Posterior cingulate gyrus (tissue), 11 donors: ENCODE measurements at regions not wholly inside any gene's neighbourhood (a gene's known extent, or its start where the extent isn't known, plus 50 kb on each side); places are given as distances from the start of the nearest gene placed in this dataset.
"Not testable (repeated sequence)": the region's sequence is repeated elsewhere in the genome, so short reads cannot be mapped to it uniquely, and the experiment has no call there.

Experiments used
- DNase-seq, 10 donors: peaks; one replicate each; pipeline versions ENCODE4 v3.0.0 to v3.0.0-alpha.2; 2020 to 2021; ENCODE audit warnings: mixed read lengths in 3 of 10
- intact Hi-C: fragments of 100-400 bp; cut with DNase I; formaldehyde crosslinking; loops from one replicate; pipeline ENCODE4 v1.15.1; 2023

GRCh38 chr6:92962846-92963245 is 456.5 kb downstream of the EPHA7 start:
- no peak for DNase-seq
- intact Hi-C loops: no loop called here

DNA sequence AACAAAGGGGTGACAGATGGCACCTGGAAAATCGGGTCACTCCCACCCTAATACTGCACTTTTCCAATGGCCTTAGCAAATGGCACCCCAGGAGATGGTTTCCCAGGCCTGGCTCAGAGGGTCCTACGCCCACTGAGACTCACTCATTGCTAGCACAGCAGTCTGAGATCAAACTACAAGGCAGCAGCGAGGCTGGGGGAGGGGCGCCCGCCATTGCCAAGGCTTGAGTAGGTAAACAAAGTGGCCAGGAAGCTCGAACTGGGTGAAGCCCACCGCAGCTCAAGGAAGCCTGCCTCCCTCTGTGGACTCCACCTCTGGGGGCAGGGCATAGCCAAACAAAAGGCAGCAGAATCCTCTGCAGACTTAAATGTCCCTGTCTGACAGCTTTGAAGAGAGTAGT is 467.2 kb downstream of the EPHA7 start:
- DNase-seq: peak in 2 of 10 donors; percentile 41 to 59
- intact Hi-C loops: not testable (repeated sequence)

GRCh38 chr6:92945799-92946198 is 473.6 kb downstream of the EPHA7 start:
- intact Hi-C loops: no loop called here
- DNase-seq: no peak

GRCh38 chr6:92944132-92944531 is 475.2 kb downstream of the EPHA7 start:
- DNase-seq: no peak
- intact Hi-C loops: no loop called here

GRCh38 chr6:92942549-92942948 is 476.8 kb downstream of the EPHA7 start:
- intact Hi-C loops: no loop called here
- no peak for DNase-seq

GRCh38 chr6:92934625-92935024 is 484.7 kb downstream of the EPHA7 start:
- intact Hi-C loops: no loop called here
- peak in 1 of 10 donors; percentile 47 for DNase-seq

GRCh38 chr6:92930171-92930570 is 489.2 kb downstream of the EPHA7 start:
- DNase-seq: no peak
- intact Hi-C loops: no loop called here

DNA sequence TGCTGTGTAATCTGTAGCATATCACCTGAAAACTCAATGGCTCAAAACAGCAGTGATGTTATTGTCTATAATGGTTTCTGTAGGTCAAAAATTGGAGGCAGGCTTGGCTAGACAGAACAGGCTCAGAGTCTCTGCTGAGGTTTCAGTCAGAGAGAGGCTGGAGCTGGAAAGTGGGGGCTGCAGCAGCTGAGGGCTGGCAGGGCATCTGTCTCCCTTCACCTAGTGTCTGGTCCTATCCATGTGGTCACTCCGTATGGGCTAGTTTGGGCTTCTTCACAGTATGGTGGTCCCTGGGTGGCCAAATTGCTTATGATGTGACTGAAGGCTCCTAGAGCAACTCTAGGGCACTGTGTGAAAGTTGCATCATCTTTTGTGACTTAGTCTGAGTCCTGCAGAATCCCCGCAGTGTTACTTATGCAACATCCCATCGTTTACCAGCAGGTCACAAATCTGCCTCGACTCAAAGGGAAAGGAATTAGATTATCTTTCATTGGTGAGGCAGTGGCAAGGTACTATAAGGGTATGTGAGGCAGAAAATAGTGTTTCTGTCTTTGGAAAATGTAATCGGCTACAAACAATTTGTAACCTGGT is 497.0 kb downstream of the EPHA7 start:
- intact Hi-C loops: no loop called here

DNA sequence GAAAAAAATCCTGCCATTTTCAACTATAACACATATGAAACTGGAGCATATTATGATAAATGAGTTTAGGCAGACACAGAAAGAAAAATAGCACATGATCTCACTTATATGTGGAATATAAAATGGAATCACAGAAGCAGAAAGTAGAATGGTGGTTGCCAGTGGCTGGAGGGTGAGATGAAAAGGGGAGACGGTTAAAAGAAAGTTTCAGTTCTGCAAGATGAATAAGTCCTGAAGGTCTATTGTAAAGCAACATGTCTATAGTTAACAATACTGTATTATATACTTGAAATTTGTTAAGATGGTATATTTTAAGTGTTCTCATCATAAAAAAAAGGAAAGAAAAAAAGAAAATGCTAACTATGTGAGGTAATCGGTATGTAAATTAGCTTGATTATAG is 503.9 kb downstream of the EPHA7 start:
- intact Hi-C loops: no loop called here

More for the DNA sequence above, 497.0 kb downstream of the EPHA7 start:
- no peak for DNase-seq

DNA sequence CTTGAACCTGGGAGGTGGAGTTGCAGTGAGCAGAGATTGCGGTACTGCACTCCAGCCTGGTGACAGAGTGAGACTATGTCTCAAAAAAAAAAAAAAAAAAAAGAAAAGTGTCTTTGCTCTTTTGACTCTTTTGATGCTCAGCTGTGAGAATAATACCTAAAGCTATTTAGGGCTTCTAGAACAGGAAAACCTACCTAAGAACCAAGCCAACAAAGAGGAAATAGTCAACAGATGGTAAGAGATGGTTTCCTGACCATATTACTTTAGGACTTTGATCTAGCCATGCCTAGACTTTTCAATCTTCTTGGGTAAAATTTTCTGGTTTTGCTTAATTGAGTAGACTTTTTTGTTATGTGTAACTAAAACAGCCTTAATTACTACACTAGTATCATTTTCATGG is 508.1 kb downstream of the EPHA7 start:
- intact Hi-C loops: no loop called here
- DNase-seq: no peak

More for the DNA sequence above, 503.9 kb downstream of the EPHA7 start:
- no peak for DNase-seq

DNA sequence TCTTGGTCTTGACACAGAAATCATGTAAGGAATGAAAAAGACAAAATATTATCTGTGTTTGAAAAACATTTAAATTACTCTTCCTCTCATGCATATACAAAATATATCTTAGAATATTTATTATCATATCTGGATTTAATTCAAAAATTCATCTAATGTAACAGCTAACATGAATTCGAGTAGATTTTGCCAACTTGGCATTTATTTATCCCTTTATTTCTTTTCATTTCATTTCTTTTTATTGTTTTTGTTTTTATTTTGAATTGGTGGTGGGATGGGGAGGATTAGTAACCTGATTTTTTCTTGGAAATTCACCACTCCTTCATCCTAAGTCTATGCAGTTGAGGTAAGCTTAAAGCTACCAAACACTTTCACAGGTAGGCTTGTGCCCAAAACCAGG is 508.7 kb downstream of the EPHA7 start:
- intact Hi-C loops: no loop called here
- no peak for DNase-seq

GRCh38 chr6:92906385-92906784 is 513.0 kb downstream of the EPHA7 start:
- DNase-seq: no peak
- intact Hi-C loops: no loop called here

- intact Hi-C loops: no loop called here
- DNase-seq: no peak
These were observed 525.6 kb downstream of the EPHA7 start for GRCh38 chr6:92893741-92894140.

DNA sequence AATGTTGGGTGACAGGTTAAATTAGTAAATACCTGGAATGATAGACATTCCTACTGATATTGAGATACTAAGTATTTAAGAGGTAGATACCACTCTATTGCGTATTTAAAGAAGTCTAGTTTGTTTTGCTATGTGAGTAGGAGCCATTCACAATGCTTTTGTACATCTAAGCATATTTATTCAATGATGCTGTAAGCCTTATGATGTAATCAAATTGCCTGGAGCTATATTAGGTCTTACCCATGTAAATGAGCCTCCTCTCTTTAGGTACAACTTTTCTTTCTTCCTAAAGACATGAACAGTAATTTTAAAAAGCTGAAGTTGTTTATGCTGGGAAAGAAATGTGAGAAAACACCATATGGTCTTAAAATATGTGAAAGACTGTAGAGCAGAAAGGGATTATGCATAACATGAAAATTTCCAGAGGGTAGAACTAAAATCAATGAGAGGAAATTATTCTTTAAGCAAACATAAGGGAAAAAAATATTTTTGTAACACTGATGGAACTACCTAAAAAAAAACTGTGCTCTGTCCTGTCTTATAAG is 526.7 kb downstream of the EPHA7 start:
- intact Hi-C loops: no loop called here
- DNase-seq: no peak

- no peak for DNase-seq
- intact Hi-C loops: no loop called here
These were observed 531.0 kb downstream of the EPHA7 start for GRCh38 chr6:92888316-92888715.

DNA sequence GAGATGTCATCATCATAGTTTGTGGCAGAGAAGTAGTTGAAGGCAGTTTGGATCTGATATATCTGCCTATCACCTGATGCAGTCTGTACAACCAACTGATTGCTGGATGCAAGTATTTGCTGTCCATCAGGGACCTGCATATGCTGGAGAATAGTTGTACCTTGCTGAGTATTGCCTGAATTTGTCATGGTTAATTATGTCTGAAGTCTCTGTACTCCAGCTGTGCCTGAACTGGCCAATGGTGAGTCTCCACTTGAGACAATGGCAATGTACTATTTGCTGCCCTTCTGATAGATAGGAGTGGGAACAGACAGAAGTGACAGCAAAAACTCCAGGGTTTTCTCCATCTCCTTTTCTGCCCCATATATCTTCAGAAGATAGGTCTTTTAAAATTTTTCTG is 531.5 kb downstream of the EPHA7 start:
- intact Hi-C loops: no loop called here

DNA sequence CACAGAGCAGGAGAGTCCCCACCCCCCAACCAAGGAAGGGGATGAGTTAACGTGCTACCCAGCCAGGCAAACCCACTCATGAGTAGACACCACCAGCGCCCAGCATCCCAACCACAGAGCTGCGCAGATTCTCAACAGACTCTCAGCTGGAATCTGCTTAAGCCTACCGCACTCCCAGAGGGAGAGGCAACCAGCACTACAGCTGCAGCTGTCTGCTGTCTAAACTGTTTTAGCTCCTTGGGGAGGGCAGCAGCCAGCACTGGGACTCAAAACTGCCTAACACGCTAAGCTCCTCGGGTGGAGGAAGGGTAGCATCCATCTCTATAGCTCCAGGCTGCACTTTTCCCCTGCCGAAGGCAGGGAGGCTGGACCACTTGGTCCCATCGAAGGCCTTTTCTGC is 539.8 kb downstream of the EPHA7 start:
- intact Hi-C loops: no loop called here
- peak in 1 of 10 donors; percentile 64 for DNase-seq

More for the DNA sequence above, 531.5 kb downstream of the EPHA7 start:
- DNase-seq: no peak

GRCh38 chr6:92864966-92865555 is 554.3 kb downstream of the EPHA7 start:
- intact Hi-C loops: no loop called here
- DNase-seq: no peak

DNA sequence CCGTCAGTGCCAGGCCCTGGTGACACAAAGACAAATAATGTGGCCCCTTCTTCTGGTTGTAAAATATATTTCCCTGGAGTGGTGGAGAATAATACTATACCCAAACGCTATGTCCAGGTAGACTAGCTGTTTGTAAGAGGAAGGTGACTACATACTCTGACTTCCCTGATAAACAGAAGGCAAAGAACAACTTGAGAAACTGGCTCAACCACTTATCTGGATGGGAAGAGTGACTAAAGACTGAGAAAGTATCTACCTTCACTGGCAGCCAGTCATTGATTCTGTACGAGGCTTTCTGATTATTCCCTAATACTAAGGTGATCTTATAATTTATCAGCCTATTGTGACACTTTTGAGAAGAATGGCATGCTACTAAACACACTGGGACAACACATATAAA is 569.7 kb downstream of the EPHA7 start:
- intact Hi-C loops: no loop called here
- DNase-seq: no peak

- no peak for DNase-seq
- intact Hi-C loops: no loop called here
These were observed 570.5 kb downstream of the EPHA7 start for GRCh38 chr6:92848901-92849300.

DNA sequence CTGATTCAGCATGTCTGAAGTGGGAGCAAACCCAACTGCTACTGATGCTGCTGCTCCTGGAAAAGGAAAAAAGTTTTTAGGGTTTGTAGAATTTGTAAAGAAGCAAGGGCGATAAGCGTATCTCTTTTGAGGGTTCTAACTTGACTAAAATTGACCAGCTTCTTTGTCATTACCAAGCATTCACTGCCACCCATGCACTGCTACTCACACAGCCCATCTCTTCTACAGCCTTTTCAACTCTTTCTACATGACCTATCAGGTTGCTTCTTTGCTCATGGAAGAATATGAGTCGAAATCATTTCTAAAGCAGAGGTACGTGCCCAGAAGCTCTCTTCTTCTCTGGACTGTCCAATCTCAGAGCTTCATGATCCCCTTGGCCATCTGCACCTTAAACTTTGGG is 570.9 kb downstream of the EPHA7 start:
- no peak for DNase-seq
- intact Hi-C loops: no loop called here

GRCh38 chr6:92847988-92848387 is 571.4 kb downstream of the EPHA7 start:
- no peak for DNase-seq
- intact Hi-C loops: no loop called here
